Thoracic aorta (tissue), 2 donors: ENCODE measurements at regions not wholly inside any gene's neighbourhood (a gene's known extent, or its start where the extent isn't known, plus 50 kb on each side); places are given as distances from the start of the nearest gene placed in this dataset.

Experiments used
- ATAC-seq: fragments of 150-250 bp; one replicate; pipeline ENCODE4 v1.8.0; 2017; ENCODE audit warnings: low read depth; ENCODE audit not compliant: insufficient number of reproducible peaks, low FRiP score
- DNase-seq: peaks from one replicate; pipeline ENCODE4 v3.0.0-alpha.2; 2020; ENCODE audit warnings: low spot score
- H3K27ac ChIP-seq, 2 donors: fragments of 200-600 bp; sonication (generic); 1 replicate in 1 of 2; 2 replicates in 1 of 2; pipeline ENCODE4 v1.5.1; 2016; ENCODE audit warnings: mild to moderate bottlenecking in 2 of 2, moderate library complexity in 2 of 2
- H3K27me3 ChIP-seq: fragments of 200-600 bp; sonication (generic); replicated peaks from 2 replicates; pipeline ENCODE4 v1.6.0; 2016; ENCODE audit warnings: mild to moderate bottlenecking; ENCODE audit not compliant: insufficient read depth
- H3K36me3 ChIP-seq: fragments of 200-600 bp; sonication (generic); one replicate; pipeline ENCODE4 v1.5.1; 2016
- H3K4me1 ChIP-seq, 2 donors: fragments of 200-600 bp; sonication (generic); 1 replicate in 1 of 2; 2 replicates in 1 of 2; pipeline versions ENCODE4 v1.5.1 to v1.6.0; 2016; ENCODE audit warnings: low read depth in 2 of 2, mild to moderate bottlenecking in 1 of 2; ENCODE audit not compliant: control insufficient read depth in 1 of 2
- H3K4me3 ChIP-seq: fragments of 200-600 bp; sonication (generic); 2 replicates; pipeline ENCODE4 v1.5.1; 2016; ENCODE audit warnings: mild to moderate bottlenecking
- H3K9me3 ChIP-seq: fragments of 200-600 bp; sonication (generic); 2 replicates; pipeline ENCODE4 v1.5.1; 2016
- TF ChIP-seq, protein P1 (sequence below): fragments of 200-600 bp; sonication (generic); IDR thresholded peaks from one replicate; pipeline ENCODE4 v1.5.1; 2019; ENCODE audit warnings: antibody characterized with exemption

DNA sequence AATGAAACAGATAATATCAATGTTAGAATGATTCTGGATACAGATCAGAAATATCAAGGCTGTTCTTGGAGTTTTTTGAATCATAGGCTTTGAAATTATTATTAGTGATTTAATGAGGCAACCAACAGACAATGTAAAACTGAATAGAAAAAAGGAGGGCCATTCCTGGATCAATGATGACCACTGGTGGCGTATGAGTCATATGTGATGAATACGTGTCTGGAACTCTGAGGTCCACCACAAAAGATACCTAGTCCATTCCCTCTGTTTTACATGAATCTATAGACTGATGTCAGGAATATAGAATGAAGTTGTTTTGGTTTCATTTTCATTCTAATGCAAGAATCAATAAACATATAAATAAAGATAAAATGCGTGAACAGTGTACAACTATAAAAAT, 78.3 kb upstream of the RTL1 start:
- Histone ChIP-seq H3K4me1 (no peaks in the 10 kb centered on the region), H3K27ac (no peak overlapping the region), H3K27me3 (no peaks in the 10 kb centered on the region), H3K36me3 (no peaks in the 10 kb centered on the region), H3K4me3 (no peak overlapping the region), H3K9me3 (no peaks in the 10 kb centered on the region)
- DNase-seq (no peak), ATAC-seq (no peak)
- TF ChIP-seq, protein P1, sequence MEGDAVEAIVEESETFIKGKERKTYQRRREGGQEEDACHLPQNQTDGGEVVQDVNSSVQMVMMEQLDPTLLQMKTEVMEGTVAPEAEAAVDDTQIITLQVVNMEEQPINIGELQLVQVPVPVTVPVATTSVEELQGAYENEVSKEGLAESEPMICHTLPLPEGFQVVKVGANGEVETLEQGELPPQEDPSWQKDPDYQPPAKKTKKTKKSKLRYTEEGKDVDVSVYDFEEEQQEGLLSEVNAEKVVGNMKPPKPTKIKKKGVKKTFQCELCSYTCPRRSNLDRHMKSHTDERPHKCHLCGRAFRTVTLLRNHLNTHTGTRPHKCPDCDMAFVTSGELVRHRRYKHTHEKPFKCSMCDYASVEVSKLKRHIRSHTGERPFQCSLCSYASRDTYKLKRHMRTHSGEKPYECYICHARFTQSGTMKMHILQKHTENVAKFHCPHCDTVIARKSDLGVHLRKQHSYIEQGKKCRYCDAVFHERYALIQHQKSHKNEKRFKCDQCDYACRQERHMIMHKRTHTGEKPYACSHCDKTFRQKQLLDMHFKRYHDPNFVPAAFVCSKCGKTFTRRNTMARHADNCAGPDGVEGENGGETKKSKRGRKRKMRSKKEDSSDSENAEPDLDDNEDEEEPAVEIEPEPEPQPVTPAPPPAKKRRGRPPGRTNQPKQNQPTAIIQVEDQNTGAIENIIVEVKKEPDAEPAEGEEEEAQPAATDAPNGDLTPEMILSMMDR: no peak

DNA sequence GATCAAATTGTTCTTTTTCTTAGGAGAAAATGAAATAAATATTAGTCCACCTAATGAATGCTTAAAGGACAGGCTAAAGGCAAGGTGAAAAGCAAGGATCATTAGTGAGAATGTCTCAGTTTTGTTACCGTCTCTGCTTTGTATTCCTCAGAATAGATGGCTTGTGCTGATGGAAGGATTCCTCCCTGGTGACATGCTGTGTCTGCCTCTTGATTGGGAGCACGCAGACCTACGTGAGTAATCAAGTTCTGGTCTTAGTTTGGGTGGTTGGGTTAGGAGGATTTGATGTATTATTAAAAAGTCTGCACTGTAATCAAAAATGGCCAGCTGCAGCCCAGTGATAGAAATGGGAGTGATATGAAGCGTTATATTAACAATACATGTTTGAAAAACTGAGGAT, 78.8 kb upstream of the RTL1 start:
- Histone ChIP-seq H3K27me3 (no peaks in the 10 kb centered on the region), H3K9me3 (no peaks in the 10 kb centered on the region), H3K4me3 (no peak overlapping the region), H3K27ac (no peak overlapping the region), H3K4me1 (no peaks in the 10 kb centered on the region), H3K36me3 (no peaks in the 10 kb centered on the region)
- ATAC-seq: no peak
- DNase-seq: no peak
- TF ChIP-seq, protein P1: no peak

DNA sequence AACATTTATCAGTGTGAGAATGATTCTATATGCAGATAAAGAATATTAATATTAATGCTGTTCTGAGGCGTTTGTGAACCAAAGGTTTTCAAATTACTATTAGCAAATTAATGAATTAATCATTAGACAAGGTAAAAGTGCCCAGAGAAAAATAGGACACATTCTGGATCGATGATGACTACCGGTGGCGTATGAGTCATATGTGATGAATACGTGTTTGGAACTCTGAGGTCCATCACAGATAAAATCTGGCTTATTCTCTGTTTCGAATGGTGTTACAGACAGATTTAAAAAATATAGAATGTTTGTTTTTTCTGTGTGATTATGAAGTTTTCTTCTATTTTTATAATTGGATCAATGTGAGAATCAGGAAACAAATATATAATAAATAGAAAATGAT, 79.2 kb upstream of the RTL1 start:
- H3K27me3 ChIP-seq: no peaks in the 10 kb centered on the region
- ATAC-seq (no peak), DNase-seq (no peak)
- no peaks in the 10 kb centered on the region for H3K9me3 ChIP-seq
- H3K4me1 ChIP-seq: no peaks in the 10 kb centered on the region
- H3K36me3 ChIP-seq: no peaks in the 10 kb centered on the region
- H3K4me3 ChIP-seq: no peak overlapping the region
- TF ChIP-seq, protein P1: no peak
- no peak overlapping the region for H3K27ac ChIP-seq

DNA sequence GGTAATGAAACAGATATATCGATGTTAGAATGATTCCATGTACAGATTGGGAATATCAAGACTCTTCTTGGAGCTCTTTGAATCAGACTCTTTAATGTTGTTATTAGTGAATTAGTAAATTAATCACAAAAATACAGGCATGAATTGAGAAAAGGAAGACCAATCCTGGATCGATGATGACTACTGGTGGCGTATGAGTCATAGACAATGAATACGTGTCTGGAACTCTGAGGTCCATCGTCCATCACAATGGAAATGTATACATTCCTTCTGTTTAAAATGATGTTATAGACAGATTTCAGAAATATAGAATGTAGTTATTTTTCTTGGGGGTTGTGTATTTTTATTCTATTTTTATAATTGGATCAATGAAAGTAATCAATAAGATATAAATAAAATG, 80.2 kb upstream of the RTL1 start:
- no peak for ATAC-seq
- Histone ChIP-seq H3K4me3 (no peak overlapping the region), H3K9me3 (no peaks in the 10 kb centered on the region), H3K36me3 (no peaks in the 10 kb centered on the region), H3K27me3 (no peaks in the 10 kb centered on the region), H3K27ac (no peak overlapping the region), H3K4me1 (no peaks in the 10 kb centered on the region)
- TF ChIP-seq, protein P1: no peak
- no peak for DNase-seq

DNA sequence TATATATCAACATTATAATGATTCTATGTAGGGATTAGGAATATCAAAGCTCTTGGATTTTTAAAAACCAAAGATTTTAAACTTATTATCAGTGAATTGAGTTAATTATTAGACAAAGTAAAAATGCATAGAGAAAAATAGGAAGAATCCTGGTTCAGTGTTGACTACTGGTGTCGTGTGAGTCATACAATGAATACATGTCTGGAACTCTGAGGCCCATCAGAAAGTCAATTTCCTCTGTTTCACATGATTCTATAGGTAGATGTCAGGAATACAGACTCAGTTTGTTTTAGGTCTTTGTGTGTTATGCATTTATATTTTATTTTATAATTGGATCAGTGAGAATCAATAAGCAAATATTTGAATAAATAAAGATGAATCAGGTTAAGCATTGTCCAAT, 84.5 kb upstream of the RTL1 start:
- TF ChIP-seq, protein P1: no peak
- ATAC-seq: no peak
- no peaks in the 10 kb centered on the region for H3K36me3 ChIP-seq
- no peaks in the 10 kb centered on the region for H3K4me1 ChIP-seq
- no peaks in the 10 kb centered on the region for H3K9me3 ChIP-seq
- no peak overlapping the region for H3K27ac ChIP-seq
- H3K27me3 ChIP-seq: no peaks in the 10 kb centered on the region
- no peak for DNase-seq
- no peak overlapping the region for H3K4me3 ChIP-seq
